GM10266 (cell line): ENCODE measurements at regions not wholly inside any gene's neighbourhood (a gene's known extent, or its start where the extent isn't known, plus 50 kb on each side); places are given as distances from the start of the nearest gene placed in this dataset.

Experiments
- DNase-seq: peaks from one replicate; pipeline ENCODE4 v3.0.0; 2012; ENCODE audit errors: extremely low spot score
- TF ChIP-seq, protein P1 (sequence below): IDR thresholded peaks from 2 replicates; pipeline ENCODE4 v1.5.1; 2012; ENCODE audit warnings: mild to moderate bottlenecking, low read depth; ENCODE audit not compliant: control insufficient read depth, insufficient read depth; ENCODE audit errors: missing control alignments

DNA sequence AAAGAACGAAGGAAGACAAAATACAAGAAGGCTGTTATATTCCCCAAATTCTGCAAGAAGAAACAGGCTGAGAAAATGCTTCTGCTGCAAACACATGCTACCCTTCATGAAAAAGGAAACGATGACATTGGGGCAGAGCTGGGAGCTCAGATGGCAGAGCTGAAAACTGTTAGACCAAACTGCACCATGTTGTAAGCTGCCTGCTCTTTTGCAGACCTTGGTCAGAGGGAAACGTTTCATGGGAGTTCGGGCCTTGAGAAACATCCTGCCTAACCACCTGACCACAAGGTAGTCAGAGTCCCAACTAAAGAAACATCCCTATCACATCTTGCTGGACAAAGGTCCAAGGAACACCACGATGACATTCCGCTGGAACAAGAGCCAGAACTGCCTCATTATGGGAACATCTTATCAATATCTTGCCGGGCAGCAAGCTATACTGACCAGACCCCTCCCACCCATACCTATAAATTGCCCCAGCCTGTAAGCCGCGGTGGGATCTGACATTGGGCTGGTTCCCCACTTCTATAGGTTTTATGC, 110.7 kb upstream of the CTSC start:
- TF ChIP-seq, protein P1, sequence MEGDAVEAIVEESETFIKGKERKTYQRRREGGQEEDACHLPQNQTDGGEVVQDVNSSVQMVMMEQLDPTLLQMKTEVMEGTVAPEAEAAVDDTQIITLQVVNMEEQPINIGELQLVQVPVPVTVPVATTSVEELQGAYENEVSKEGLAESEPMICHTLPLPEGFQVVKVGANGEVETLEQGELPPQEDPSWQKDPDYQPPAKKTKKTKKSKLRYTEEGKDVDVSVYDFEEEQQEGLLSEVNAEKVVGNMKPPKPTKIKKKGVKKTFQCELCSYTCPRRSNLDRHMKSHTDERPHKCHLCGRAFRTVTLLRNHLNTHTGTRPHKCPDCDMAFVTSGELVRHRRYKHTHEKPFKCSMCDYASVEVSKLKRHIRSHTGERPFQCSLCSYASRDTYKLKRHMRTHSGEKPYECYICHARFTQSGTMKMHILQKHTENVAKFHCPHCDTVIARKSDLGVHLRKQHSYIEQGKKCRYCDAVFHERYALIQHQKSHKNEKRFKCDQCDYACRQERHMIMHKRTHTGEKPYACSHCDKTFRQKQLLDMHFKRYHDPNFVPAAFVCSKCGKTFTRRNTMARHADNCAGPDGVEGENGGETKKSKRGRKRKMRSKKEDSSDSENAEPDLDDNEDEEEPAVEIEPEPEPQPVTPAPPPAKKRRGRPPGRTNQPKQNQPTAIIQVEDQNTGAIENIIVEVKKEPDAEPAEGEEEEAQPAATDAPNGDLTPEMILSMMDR: no peak

DNA sequence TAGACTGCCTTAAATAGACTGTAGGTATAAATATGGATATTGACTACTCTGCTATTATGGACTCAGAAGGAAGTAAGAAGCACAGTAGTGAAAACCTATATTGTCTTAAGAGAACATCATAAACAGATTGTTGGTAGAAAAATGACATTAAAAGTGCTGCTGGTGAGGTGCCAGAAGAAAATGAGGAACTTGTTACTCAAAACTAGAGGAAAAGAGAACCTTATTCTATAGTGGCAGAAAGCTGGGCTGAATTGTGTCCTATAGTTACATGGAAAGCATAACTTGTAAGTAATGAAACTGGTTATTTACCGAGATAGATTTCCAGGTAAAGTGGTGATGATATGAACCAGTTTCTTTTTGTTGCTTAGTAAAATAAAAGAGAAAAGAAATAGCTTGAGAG, 109.7 kb upstream of the CTSC start:
- no peak for DNase-seq
- TF ChIP-seq, protein P1: no peak

More for the DNA sequence above, 110.7 kb upstream of the CTSC start:
- no peak for DNase-seq

DNA sequence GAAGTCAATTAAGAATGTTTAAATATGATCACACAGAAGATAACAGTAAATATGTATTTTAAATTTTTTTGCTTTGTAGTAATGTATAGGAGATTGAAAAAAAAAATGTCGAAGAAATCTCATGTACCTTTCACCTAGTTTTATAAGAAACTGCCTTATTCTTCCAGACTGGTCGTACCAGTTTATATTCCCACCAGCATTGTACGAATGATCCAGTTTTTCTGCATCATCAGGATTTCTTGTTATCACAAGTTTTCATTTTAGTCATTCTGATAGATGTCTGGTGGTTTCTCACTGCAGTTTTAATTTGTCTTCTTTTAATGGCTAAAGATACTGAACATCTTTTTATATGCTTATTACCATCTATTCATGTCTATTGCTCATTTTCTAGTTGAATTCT, 101.8 kb upstream of the CTSC start:
- no peak for DNase-seq
- TF ChIP-seq, protein P1: no peak

DNA sequence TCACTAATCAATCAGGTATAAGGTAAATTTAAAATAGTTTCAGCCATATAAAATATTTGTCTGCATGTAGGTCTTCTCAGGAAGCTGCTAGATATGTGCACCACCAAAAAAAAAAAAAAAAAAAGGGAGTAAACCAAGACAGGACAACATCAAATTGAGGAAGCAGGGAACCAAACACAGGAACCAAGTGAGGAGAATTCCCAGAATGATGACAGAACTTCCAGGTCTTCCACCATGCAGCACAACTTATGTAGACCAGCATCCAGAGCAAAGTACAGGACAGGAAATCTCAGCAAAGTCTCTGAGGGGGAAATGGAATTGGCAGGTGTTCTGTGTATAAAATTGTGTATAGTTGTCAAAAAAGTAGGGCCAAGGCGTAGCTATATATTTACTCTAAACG, 101.2 kb upstream of the CTSC start:
- TF ChIP-seq, protein P1: no peak
- no peak for DNase-seq

DNA sequence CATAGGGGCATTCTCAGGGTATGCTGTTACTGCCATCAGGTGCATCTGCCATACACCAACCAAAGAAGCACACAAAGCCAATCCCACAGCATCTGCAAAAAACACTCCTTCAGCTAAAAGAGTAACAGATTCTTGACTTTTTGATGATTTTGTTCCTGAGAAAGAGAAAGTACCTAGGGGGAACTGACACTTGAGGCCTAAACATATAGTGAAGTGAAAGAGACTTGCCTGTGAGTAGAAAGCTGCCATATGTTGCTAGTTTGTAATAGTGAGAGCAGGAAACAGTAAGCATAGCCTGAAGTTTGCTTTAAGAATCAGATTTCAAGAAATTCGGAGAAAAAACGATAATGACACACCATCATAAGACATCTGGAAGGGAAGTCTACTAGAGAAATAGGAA, 97.9 kb upstream of the CTSC start:
- TF ChIP-seq, protein P1: no peak
- DNase-seq: peak; percentile 71

DNA sequence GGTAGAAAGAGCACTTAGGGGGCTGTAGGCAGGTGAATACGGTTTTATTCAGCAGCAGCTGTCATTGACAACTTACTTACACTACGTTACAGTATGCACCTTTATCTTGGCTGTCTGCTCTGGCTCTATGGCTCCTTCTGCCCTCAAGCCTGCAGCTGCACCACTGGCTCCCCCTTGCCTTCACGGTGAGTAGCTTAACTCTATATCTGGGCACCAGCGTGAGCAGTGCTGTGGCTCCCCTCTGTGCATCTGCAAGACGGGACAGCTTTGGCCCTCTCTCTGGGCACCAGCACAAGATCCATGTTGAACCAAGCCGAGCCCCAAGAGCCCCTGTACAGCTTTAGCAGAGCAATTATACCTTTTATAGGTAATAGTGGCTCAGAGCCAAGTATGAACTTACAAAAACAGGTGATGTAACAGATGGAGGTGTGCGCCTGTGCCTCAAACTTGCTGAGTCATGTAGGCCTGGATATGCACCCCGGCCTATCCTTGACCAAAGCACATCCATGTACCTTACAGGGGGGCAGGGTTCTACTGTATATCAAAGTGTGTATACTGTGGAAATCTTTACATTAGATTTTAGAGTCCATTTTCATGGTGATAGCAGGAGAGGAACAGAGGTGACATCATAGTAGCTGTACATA, 96.9 kb upstream of the CTSC start:
- TF ChIP-seq, protein P1: no peak
- DNase-seq: no peak

DNA sequence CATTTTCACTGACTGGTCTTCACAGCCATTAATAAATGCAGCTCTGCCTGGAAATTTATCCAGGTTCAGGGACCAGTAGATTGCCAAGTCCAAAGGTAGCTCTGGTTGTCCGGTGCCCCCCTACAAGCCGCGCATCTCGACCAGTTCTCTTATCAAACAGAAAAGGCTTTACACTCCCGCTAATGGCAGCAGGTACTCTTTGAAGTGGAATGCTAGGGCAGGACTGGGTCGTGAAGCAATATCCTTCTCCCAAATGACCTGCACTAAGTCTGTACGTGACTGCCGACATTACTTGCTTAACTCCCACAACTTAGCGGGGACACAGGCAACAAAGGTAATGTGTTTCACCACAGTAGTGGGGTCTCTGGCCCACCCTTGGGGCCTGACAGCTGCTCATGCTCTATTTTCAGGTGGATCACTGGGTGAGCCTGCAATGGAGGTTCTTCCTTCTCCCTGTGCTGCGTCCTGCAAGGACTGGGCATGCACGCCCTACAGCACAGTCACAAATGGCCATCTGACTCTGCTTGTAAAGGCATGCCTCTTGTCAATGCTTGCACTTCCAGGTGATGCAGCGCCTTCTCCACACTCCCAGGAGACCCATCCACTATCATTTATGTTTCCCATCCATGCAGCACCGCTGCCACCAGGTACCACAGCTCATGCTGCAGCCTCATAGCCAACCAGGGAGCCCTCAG, 96.1 kb upstream of the CTSC start:
- DNase-seq: no peak
- TF ChIP-seq, protein P1: no peak
